ENCODE measurements at regions not wholly inside any gene's neighbourhood (a gene's known extent, or its start where the extent isn't known, plus 50 kb on each side); places are given as distances from the start of the nearest gene placed in this dataset.

DNA sequence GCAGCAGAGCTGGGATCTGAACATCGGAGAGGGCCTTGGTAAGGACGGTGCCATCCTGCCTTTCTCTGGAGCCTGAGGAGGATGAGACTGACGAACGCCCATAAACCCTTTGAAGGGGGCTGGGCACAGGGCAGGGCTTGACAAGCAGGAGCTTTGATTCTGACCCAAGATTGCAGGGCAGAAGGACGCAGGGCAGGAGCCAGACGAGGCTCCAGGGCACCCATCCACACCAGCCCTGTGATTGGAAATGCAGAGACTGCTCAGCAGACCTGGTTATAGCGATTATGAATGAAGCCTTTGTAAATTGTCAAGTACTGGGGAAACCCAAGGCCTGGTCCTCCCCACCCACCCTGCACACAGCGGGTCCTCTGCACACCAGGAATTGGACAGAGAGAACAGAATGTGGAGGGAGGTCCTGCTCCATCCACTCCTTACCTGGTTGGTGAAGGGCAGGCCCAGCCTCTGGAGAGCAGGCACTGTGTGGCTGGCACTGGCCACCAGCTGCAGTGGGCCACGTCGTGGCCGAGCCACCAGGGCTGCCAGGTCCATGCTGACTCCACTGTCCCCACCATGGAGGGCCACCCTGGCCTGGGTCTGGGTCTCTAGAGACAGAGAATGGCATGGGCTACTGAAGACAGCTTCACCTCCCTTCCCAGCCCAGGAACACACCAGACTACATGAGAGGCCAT, 68.8 kb downstream of the RMI2 start:
- TF ChIP-seq CREM (IDR thresholded peaks at IDR 0.05; ENCODE audit: low read depth), result no peak
- TF ChIP-seq EP300 (IDR thresholded peaks at IDR 0.05; ENCODE audit: borderline replicate concordance in 1 of 2, control insufficient read depth in 1 of 2, low read depth in 2 of 2, low read length in 2 of 2), result no peak
- no peak for TF ChIP-seq CTCF (IDR thresholded peaks at IDR 0.05 in 2 of 3, conservative IDR thresholded peaks at IDR 0.05 in 1 of 3; ENCODE audit: control insufficient read depth in 2 of 3, extremely low read depth in 1 of 3, insufficient read depth in 1 of 3, low read depth in 3 of 3, low read length in 3 of 3)
- TF ChIP-seq CBX5 (IDR thresholded peaks at IDR 0.05; ENCODE audit: low read depth), result no peak
- no peak for TF ChIP-seq IRF5 (IDR thresholded peaks at IDR 0.05; ENCODE audit: borderline replicate concordance)

All from GM12878 (cell line).